ENCODE measurements at regions not wholly inside any gene's neighbourhood (a gene's known extent, or its start where the extent isn't known, plus 50 kb on each side); places are given as distances from the start of the nearest gene placed in this dataset.

- Histone ChIP-seq H3K36me3 (ENCODE audit: control insufficient read depth, low read length) (no peaks in the 10 kb centered on the region), H3K4me1 (ENCODE audit: control insufficient read depth, low read length) (no peaks in the 10 kb centered on the region), H3K4me2 (ENCODE audit: low read length) (no peak overlapping the region), H3K9me2 (replicated peaks; ENCODE audit: control insufficient read depth, low read length) (no peaks in the 10 kb centered on the region), H3K27ac (ENCODE audit: low read depth, low read length) (no peak overlapping the region), H4K20me1 (ENCODE audit: control insufficient read depth, insufficient read depth, low read depth, low read length) (no peaks in the 10 kb centered on the region), H3K9me3 (ENCODE audit: control insufficient read depth, insufficient read depth, low read length) (no peaks in the 10 kb centered on the region), H3F3A (ENCODE audit: control insufficient read depth, insufficient read depth) (no peaks in the 10 kb centered on the region), H3K27me3 (ENCODE audit: control insufficient read depth, low read length) (no peaks in the 10 kb centered on the region), H3K4me3 (ENCODE audit: low read length) (no peak overlapping the region), H3K79me2 (ENCODE audit: control insufficient read depth, low read length) (no peaks in the 10 kb centered on the region)
- no peak for TF ChIP-seq EZH2phosphoT487 (IDR thresholded peaks at IDR 0.05; ENCODE audit: borderline replicate concordance, low read length)
- no peak for TF ChIP-seq CTCF (IDR thresholded peaks at IDR 0.05; ENCODE audit: low read depth, low read length, poor library complexity, severe bottlenecking)
Measured at GRCh38 chr3:83513051-83513450, 1445.7 kb upstream of the CADM2 start.

GRCh38 chr3:83513677-83514076 lies 1445.1 kb upstream of the CADM2 start:
- Histone ChIP-seq H3K9me3 (ENCODE audit: control insufficient read depth, insufficient read depth, low read length) (no peaks in the 10 kb centered on the region), H3K36me3 (ENCODE audit: control insufficient read depth, low read length) (no peaks in the 10 kb centered on the region), H3K4me3 (ENCODE audit: low read length) (no peak overlapping the region), H3K27ac (ENCODE audit: low read depth, low read length) (no peak overlapping the region), H3K9me2 (replicated peaks; ENCODE audit: control insufficient read depth, low read length) (no peaks in the 10 kb centered on the region), H3K27me3 (ENCODE audit: control insufficient read depth, low read length) (no peaks in the 10 kb centered on the region), H3K79me2 (ENCODE audit: control insufficient read depth, low read length) (no peaks in the 10 kb centered on the region), H3K4me2 (ENCODE audit: low read length) (no peak overlapping the region), H4K20me1 (ENCODE audit: control insufficient read depth, insufficient read depth, low read depth, low read length) (no peaks in the 10 kb centered on the region), H3K4me1 (ENCODE audit: control insufficient read depth, low read length) (no peaks in the 10 kb centered on the region), H3F3A (ENCODE audit: control insufficient read depth, insufficient read depth) (no peaks in the 10 kb centered on the region)
- TF ChIP-seq EZH2phosphoT487 (IDR thresholded peaks at IDR 0.05; ENCODE audit: borderline replicate concordance, low read length) (no peak), CTCF (IDR thresholded peaks at IDR 0.05; ENCODE audit: low read depth, low read length, poor library complexity, severe bottlenecking) (no peak)

- no peaks in the 10 kb centered on the region for H3K36me3 ChIP-seq (ENCODE audit: control insufficient read depth, low read length)
- H3K27me3 ChIP-seq (ENCODE audit: control insufficient read depth, low read length) = no peaks in the 10 kb centered on the region
- H4K20me1 ChIP-seq (ENCODE audit: control insufficient read depth, insufficient read depth, low read depth, low read length) = no peaks in the 10 kb centered on the region
- H3K9me3 ChIP-seq (ENCODE audit: control insufficient read depth, insufficient read depth, low read length) = no peaks in the 10 kb centered on the region
- H3K9me2 ChIP-seq (replicated peaks; ENCODE audit: control insufficient read depth, low read length) = no peaks in the 10 kb centered on the region
- no peaks in the 10 kb centered on the region for H3K4me1 ChIP-seq (ENCODE audit: control insufficient read depth, low read length)
- no peaks in the 10 kb centered on the region for H3F3A ChIP-seq (ENCODE audit: control insufficient read depth, insufficient read depth)
- TF ChIP-seq EZH2phosphoT487 (IDR thresholded peaks at IDR 0.05; ENCODE audit: borderline replicate concordance, low read length) (no peak), CTCF (IDR thresholded peaks at IDR 0.05; ENCODE audit: low read depth, low read length, poor library complexity, severe bottlenecking) (no peak)
- no peak overlapping the region for H3K27ac ChIP-seq (ENCODE audit: low read depth, low read length)
- H3K4me2 ChIP-seq (ENCODE audit: low read length) = no peak overlapping the region
- H3K79me2 ChIP-seq (ENCODE audit: control insufficient read depth, low read length) = no peaks in the 10 kb centered on the region
- no peak overlapping the region for H3K4me3 ChIP-seq (ENCODE audit: low read length)
Measured at GRCh38 chr3:83514130-83514914, 1444.5 kb upstream of the CADM2 start.

All from DOHH2 (cell line).